Mesodermal cell (in vitro differentiated cells): ENCODE measurements at regions not wholly inside any gene's neighbourhood (a gene's known extent, or its start where the extent isn't known, plus 50 kb on each side); places are given as distances from the start of the nearest gene placed in this dataset.

Source experiments
- H3K27ac ChIP-seq: 2 replicates; pipeline ENCODE4 v1.7.0; 2013; ENCODE audit warnings: mild to moderate bottlenecking, low read depth, low read length, moderate library complexity; ENCODE audit not compliant: severe bottlenecking
- H3K36me3 ChIP-seq: 2 replicates; pipeline ENCODE4 v1.7.1; 2013; ENCODE audit warnings: mild to moderate bottlenecking, low read length, moderate library complexity; ENCODE audit not compliant: control insufficient read depth, insufficient read depth
- H3K4me1 ChIP-seq: one replicate; pipeline ENCODE4 v1.7.1; 2013; ENCODE audit warnings: mild to moderate bottlenecking, low read length; ENCODE audit not compliant: insufficient read depth, control insufficient read depth, poor library complexity, severe bottlenecking
- H3K4me3 ChIP-seq: 2 replicates; pipeline ENCODE4 v1.7.0; 2013; ENCODE audit warnings: low read length, control low read depth, mild to moderate bottlenecking; ENCODE audit not compliant: insufficient read depth, poor library complexity, severe bottlenecking; ENCODE audit errors: extremely low read depth
- H3K9me3 ChIP-seq: 2 replicates; pipeline ENCODE4 v1.7.1; 2013; ENCODE audit warnings: mild to moderate bottlenecking, low read length, moderate library complexity; ENCODE audit not compliant: control insufficient read depth
- WGBS, 2 experiments: methylation state at CpG; one replicate each; pipeline ENCODE4 v1.1.5; 2013; ENCODE audit warnings: missing lambda C conversion rate in 2 of 2; ENCODE audit not compliant: insufficient coverage in 2 of 2; 5-methylcytosine and 5-hydroxymethylcytosine counted together

DNA sequence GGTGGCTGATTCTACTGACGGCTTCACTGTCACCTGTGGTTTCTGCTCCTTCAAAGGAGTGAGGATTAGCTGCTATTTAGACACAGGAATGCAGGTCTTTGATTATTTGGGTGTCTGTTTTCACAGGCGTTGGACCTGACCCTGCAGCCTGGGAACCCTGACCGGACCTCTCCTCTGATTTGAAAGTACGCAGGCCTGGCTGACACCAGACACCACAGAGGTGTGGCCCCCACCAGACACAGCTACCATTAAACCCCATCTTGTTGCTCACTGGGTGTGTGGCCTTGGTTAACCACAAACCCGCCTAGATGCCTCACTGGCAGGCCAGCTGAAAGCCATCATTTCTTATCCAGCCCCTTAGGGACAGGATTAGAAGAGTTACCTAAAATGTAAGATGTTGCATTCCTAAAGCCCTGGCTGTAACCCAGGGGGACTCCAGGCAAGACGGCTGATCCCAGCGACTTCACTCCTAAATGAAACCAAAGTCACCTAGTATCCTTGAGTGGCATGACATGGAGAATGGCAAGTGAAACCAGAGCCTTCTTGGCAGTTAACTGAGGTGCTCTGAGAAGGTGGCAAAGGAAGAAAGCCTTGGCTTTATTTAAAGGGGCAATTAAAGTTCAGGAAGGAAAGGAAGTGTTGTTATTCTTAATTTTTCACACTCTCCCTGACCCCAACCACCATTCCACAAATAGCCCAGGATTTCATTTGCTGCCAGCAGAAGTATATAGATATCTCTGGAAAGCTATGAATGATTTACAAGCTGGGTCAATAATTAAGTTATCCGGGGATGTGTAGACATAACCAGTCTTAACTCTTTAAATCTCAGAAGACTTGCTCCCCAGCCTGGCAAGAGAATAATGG lies 169.9 kb downstream of the QRSL1 start:
- Histone ChIP-seq H3K27ac (peak overlapping the region; percentile 33), H3K4me3 (no peak overlapping the region), H3K36me3 (no peaks in the 10 kb centered on the region), H3K4me1 (peaks cover 8% of the 10 kb centered on the region), H3K9me3 (no peaks in the 10 kb centered on the region)
- 79 to 82% methylated on average over 4 to 5 of the region's 8 CpGs for WGBS, 2 experiments

DNA sequence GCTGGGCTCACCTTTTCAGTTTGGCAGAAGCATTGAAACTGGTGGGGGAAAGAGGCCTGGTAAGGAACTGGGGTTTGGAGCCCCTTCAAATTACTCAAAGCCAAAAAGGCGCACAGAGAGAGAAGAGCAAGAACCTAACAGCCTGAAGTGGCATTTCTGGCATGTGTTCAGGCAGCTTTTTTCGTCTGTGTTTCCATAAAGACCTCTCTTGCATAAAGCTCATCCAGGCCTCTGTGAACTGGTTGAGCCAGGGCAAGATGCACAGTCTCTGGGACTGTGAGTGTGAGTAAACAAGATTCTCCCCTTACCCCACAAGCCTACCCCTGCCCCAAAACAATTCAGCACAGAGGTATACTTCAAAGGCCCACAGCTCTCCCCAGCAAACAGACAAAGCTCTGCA lies 167.8 kb downstream of the QRSL1 start:
- Histone ChIP-seq H3K36me3 (no peaks in the 10 kb centered on the region), H3K4me3 (no peak overlapping the region), H3K4me1 (peaks cover 1% of the 10 kb centered on the region), H3K9me3 (no peaks in the 10 kb centered on the region), H3K27ac (no peak overlapping the region)
- 90 to 100% methylated on average over 2 of the region's 2 CpGs for WGBS, 2 experiments

DNA sequence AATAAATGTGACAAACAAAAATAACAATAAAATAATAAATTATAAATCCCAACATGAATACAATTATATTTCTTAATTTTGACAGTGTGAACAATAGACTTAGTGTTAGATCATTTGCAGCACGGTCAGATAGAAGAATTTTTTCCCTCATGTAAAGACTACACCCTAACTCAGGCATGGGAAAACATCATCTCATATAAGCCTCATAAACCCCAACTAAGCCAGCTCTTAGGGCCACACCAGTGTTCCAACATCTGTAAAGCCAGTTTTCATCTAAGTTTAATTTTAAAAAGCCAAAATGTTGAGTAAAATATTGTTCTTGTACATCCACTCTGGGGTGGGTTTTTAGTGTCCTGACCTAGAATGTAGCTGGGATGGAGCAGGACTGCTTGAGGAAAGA lies 167.4 kb downstream of the QRSL1 start:
- WGBS, 2 experiments, result no CpG with 5 or more reads among the region's 1 CpG
- H3K27ac ChIP-seq, result no peak overlapping the region
- H3K4me3 ChIP-seq, result no peak overlapping the region
- H3K36me3 ChIP-seq, result no peaks in the 10 kb centered on the region
- H3K9me3 ChIP-seq, result no peaks in the 10 kb centered on the region
- no peaks in the 10 kb centered on the region for H3K4me1 ChIP-seq

DNA sequence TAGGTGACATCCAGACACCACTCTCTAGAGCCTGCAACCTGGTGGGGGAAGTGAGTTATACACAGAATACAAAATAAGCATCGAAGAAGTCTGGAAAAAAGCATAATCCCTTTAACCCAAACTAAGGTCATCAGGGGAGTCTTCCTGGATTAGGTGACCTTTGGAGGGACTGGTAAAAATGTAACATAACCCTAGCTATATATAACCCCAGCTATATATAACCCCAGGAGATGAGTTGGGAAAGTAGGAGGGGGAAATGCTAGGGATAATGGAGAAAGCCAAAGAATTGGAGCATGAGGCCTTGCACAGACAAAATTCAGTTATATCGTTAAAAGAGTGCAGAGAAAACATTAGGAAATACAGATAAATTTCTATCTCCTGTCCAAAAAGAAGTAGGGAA lies 164.8 kb downstream of the QRSL1 start:
- no peaks in the 10 kb centered on the region for H3K4me1 ChIP-seq
- H3K36me3 ChIP-seq, result no peaks in the 10 kb centered on the region
- no peak overlapping the region for H3K4me3 ChIP-seq
- H3K9me3 ChIP-seq, result no peaks in the 10 kb centered on the region
- WGBS, 2 experiments, result no CpG with 5 or more reads among the region's 2 CpGs
- H3K27ac ChIP-seq, result no peak overlapping the region

GRCh38 chr6:106792536-106793236 lies 163.3 kb downstream of the QRSL1 start:
- Histone ChIP-seq H3K27ac (no peak overlapping the region), H3K4me1 (no peaks in the 10 kb centered on the region), H3K4me3 (no peak overlapping the region), H3K36me3 (no peaks in the 10 kb centered on the region), H3K9me3 (no peaks in the 10 kb centered on the region)
- WGBS, 2 experiments, result 91 to 93% methylated on average over 5 to 6 of the region's 7 CpGs

GRCh38 chr6:106790935-106791334 lies 161.6 kb downstream of the QRSL1 start:
- Histone ChIP-seq H3K27ac (no peak overlapping the region), H3K36me3 (no peaks in the 10 kb centered on the region), H3K4me1 (peaks cover 7% of the 10 kb centered on the region), H3K4me3 (no peak overlapping the region), H3K9me3 (no peaks in the 10 kb centered on the region)
- 88 to 98% methylated on average over 4 to 5 of the region's 8 CpGs for WGBS, 2 experiments

DNA sequence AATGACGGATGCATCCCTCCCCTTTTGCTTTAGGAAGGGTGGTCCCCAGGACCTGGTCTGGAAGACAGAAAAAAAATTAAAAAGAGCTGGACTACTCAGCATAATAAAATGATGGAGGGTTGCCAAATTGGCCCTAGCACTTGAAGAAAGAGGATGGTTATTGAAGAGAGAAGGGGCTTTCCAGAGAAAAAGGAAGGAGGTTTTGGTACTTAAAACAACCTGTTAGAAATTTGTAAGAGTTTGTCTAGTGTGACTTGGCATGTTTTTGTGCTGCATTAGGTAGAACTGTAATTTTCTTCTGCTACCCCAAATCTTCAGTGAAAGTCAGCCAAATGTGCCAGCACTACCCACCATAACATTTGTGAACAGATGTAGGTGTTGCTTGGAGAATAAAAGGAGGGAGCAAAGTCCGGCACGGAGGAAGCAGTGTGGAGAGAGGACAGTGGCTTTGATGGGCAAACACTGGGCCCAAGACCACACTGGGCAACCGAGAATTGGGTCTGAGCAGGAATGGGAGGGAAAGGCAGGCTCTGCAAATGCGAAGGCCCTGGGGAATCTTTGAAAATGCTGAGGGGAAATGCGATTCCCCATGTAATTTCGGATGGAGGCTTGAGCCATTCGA lies 160.9 kb downstream of the QRSL1 start:
- H3K4me1 ChIP-seq, result peaks cover 7% of the 10 kb centered on the region
- 94 to 95% methylated on average over 6 to 7 of the region's 8 CpGs for WGBS, 2 experiments
- no peak overlapping the region for H3K4me3 ChIP-seq
- H3K9me3 ChIP-seq, result no peaks in the 10 kb centered on the region
- H3K27ac ChIP-seq, result no peak overlapping the region
- H3K36me3 ChIP-seq, result no peaks in the 10 kb centered on the region

GRCh38 chr6:106789428-106790148 lies 160.2 kb downstream of the QRSL1 start:
- H3K36me3 ChIP-seq, result no peaks in the 10 kb centered on the region
- H3K4me3 ChIP-seq, result no peak overlapping the region
- H3K9me3 ChIP-seq, result no peaks in the 10 kb centered on the region
- H3K4me1 ChIP-seq, result peaks cover 7% of the 10 kb centered on the region
- 100% methylated on average over 1 of the region's 3 CpGs; no CpG with 5 or more reads in 1 of the 2 experiments for WGBS, 2 experiments
- H3K27ac ChIP-seq, result no peak overlapping the region

- no peak overlapping the region for H3K27ac ChIP-seq
- no peaks in the 10 kb centered on the region for H3K36me3 ChIP-seq
- H3K4me3 ChIP-seq, result no peak overlapping the region
- H3K9me3 ChIP-seq, result no peaks in the 10 kb centered on the region
- peaks cover 12% of the 10 kb centered on the region for H3K4me1 ChIP-seq
- WGBS, 2 experiments, result 80 to 100% methylated on average over 1 to 2 of the region's 2 CpGs
Observed at GRCh38 chr6:106788761-106789160, 159.4 kb downstream of the QRSL1 start.

DNA sequence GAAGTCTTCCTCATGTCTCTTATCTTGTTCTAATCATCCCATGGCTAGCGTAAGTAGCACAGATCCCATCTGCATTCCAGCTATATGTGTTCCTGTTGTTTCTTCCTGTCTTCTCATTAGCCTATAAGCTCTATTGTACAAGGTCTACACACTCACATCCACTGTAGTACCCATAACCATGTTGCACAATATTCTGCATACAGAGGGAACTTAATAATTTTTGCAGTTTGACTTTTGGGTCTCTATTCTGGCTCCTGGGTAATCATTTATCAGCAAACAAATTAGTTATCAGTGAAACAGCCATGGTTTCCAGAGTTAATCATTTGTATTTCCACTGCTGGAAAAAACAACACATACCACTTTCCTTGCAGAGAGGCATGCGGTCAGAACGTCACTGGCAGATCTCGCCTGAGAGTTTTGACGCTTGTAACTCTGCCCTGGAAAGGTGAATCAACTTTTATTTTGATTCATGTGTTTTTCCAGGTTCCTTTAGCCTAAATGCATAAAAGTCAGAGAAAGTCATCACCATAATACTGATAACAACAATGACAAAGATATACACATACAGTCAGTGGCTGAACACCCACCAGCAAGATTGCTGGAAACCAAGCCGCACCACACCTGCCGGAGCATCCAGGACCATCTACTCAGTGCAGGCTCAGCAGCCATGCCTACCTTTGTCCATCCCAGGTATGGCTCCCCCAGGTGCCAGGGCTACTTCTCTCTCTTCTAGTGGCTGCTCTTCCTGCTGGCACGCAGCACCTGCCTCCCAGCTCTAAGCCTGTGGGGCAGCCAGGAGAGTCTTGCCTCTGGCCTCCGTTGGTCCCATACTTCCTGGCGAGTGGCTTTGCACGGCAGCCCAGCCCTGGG lies 158.2 kb downstream of the QRSL1 start:
- Histone ChIP-seq H3K4me3 (no peak overlapping the region), H3K9me3 (no peaks in the 10 kb centered on the region), H3K27ac (no peak overlapping the region), H3K36me3 (no peaks in the 10 kb centered on the region), H3K4me1 (peaks cover 24% of the 10 kb centered on the region)
- WGBS, 2 experiments, result 93 to 95% methylated on average over 7 to 11 of the region's 11 CpGs
